ENCODE measurements at regions not wholly inside any gene's neighbourhood (a gene's known extent, or its start where the extent isn't known, plus 50 kb on each side); places are given as distances from the start of the nearest gene placed in this dataset.

DNA sequence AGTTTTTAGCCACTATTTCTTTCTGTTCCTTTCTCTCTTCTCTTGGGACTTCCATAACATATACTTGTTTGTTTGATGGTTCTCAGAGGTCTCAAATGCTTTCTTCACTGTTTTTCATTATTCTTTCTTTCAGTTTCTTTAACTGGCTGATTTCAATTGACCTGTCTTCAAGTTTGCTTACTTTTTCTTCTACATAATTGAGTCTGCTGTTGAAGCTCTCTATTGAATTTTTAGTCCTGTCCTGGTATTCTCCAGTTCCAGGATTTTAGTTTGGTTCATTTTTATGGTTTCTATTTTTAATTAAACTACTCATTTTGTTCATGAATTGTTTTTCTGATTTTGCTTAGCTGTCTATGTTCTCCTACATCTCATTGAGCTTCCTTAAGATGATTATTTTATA, 1305.3 kb upstream of the CELF2 start:
- TF ChIP-seq, protein P1, sequence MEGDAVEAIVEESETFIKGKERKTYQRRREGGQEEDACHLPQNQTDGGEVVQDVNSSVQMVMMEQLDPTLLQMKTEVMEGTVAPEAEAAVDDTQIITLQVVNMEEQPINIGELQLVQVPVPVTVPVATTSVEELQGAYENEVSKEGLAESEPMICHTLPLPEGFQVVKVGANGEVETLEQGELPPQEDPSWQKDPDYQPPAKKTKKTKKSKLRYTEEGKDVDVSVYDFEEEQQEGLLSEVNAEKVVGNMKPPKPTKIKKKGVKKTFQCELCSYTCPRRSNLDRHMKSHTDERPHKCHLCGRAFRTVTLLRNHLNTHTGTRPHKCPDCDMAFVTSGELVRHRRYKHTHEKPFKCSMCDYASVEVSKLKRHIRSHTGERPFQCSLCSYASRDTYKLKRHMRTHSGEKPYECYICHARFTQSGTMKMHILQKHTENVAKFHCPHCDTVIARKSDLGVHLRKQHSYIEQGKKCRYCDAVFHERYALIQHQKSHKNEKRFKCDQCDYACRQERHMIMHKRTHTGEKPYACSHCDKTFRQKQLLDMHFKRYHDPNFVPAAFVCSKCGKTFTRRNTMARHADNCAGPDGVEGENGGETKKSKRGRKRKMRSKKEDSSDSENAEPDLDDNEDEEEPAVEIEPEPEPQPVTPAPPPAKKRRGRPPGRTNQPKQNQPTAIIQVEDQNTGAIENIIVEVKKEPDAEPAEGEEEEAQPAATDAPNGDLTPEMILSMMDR (IDR thresholded peaks at IDR 0.05; ENCODE audit: borderline replicate concordance, insufficient read depth, low read depth, low read length), result no peak
- H3K4me3 ChIP-seq (ENCODE audit: low read depth, low read length), result no peak overlapping the region

DNA sequence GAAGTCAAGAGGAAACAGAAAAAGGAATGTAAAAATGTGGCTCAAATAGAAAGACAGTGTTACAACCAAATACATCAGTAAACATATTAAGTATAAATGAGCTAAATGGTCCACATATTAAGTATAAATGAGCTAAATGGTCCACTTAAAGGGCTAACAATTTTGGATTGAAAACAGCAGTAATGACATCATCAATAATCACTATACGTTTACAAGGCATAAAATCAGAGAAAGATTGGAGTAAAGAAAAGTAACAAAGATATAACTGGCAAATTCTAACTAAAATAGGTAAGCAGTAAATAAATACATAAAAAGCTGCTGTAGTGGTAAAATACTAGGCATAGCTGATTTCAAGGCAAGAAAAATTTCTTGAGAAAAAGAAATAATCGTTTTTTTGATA, 1298.4 kb upstream of the CELF2 start:
- TF ChIP-seq, protein P1 (IDR thresholded peaks at IDR 0.05; ENCODE audit: borderline replicate concordance, insufficient read depth, low read depth, low read length), result no peak
- no peak overlapping the region for H3K4me3 ChIP-seq (ENCODE audit: low read depth, low read length)

DNA sequence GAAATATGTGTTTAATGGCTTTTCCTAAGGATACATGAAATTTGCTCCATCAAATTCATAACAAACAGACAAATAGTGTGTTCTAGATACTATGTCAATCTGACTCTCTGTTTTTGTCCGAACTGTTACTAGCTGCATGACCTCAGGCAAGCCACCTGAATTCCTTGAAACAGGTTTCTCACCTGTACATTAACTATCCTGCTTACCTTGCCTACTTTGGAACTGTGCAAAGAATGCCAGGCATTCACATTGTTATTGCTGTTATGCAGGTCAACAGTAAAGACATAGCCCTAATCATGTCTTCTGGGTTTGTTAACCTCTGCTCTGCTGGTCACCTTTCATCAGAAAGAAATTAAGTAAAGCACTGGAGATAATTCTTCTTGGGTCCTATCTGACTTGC, 1283.9 kb upstream of the CELF2 start:
- TF ChIP-seq, protein P1 (IDR thresholded peaks at IDR 0.05; ENCODE audit: borderline replicate concordance, insufficient read depth, low read depth, low read length), result no peak
- no peak overlapping the region for H3K4me3 ChIP-seq (ENCODE audit: low read depth, low read length)

DNA sequence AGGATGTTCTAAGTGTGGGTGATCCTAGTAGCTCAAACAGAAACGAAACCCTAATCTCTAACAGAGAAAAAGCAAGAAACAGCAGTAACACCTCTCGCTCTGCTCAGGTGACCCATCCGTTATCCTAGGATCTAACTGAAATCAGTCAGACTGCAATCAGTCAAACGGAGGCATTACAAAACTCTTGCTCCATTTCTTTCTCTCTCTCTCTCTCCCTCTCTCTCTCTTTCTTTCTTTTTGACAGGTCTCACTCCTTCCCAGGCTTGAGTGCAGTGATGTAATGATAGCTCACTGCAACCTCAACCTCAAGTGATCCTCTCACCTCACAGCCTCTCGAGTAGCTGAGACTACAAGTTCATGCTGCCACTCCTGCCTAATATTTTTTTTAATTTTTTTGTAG, 1283.5 kb upstream of the CELF2 start:
- TF ChIP-seq, protein P1 (IDR thresholded peaks at IDR 0.05; ENCODE audit: borderline replicate concordance, insufficient read depth, low read depth, low read length), result no peak
- H3K4me3 ChIP-seq (ENCODE audit: low read depth, low read length), result no peak overlapping the region

DNA sequence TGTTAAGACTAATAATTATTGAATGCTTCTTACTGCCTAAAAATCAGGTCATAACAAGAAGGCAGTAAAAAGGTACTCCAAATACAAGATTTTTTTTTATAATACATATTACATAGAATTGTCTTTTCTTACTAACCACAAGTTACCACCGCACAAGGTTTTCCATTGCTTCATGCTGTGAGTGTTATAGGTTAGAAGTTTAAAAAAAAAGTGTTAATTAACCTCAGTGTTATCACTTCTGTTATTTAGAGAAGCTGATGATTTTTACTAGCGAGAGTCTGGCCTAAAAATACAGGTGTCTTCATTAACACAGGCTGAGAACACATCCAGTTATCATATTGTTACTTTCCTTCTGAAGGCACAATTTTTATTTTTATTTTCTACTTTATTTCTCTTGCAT, 1281.9 kb upstream of the CELF2 start:
- TF ChIP-seq, protein P1 (IDR thresholded peaks at IDR 0.05; ENCODE audit: borderline replicate concordance, insufficient read depth, low read depth, low read length), result no peak
- no peak overlapping the region for H3K4me3 ChIP-seq (ENCODE audit: low read depth, low read length)

DNA sequence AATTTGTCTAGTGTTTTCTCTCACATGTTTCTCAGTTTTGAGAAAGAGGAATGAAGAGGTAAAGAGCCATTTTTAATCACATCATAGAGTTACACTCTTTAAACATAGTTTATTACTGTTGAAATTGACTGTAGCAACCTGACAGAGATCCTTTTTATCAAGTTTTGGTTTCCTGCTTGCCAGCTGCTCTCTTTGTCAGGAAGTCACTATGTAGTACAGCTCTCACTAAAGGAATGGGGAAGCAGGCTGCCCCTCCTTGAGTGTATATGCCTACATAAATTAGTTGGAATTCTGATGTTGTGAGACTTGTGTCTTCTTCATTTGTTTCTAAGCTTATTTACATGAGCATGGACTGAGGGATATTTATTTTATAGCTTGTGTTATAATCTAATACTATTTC, 1274.0 kb upstream of the CELF2 start:
- H3K4me3 ChIP-seq (ENCODE audit: low read depth, low read length), result no peak overlapping the region
- TF ChIP-seq, protein P1 (IDR thresholded peaks at IDR 0.05; ENCODE audit: borderline replicate concordance, insufficient read depth, low read depth, low read length), result no peak

DNA sequence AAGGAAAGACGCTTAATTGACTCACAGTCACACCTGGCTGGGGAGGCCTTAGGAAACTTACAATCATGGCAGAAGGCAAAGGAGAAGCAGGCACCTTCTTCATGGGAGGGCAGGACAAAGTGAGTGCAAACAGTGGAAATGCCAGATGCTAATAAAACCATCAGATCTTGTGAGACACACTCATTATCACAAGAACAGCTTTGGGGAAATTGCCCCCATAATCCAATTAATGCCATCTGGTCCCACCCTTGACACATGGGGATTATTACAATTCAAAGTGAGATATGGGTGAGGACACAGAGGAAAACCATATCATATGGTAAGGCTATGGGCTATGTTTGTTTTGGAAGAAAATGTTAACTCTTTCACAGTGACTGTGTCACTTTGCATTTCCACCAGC, 1272.5 kb upstream of the CELF2 start:
- TF ChIP-seq, protein P1 (IDR thresholded peaks at IDR 0.05; ENCODE audit: borderline replicate concordance, insufficient read depth, low read depth, low read length), result no peak

More for the DNA sequence above, 1272.5 kb upstream of the CELF2 start:
- no peak overlapping the region for H3K4me3 ChIP-seq (ENCODE audit: low read depth, low read length)

Measured in GM12875 (cell line).